ENCODE measurements at regions not wholly inside any gene's neighbourhood (a gene's known extent, or its start where the extent isn't known, plus 50 kb on each side); places are given as distances from the start of the nearest gene placed in this dataset.

DNA sequence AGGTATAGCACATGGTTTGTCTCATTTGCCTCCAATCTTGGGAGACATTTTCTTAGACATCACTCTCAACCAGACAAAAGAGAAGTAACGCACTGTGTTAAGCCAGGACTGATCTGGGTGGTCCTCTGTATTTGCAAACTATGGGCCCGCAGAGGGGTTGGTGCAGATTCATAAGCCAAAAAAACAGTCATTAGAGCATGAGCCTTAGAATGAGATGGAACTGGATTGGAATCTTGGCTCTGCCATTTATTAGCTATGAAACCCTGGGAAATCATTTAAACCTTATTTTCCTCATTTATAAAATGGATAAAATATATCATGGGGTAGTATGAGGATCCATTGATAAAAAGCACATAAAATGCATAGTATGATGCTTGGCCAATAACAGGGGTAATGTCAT lies 213.5 kb upstream of the APCDD1 start:
- TF ChIP-seq, protein P1, sequence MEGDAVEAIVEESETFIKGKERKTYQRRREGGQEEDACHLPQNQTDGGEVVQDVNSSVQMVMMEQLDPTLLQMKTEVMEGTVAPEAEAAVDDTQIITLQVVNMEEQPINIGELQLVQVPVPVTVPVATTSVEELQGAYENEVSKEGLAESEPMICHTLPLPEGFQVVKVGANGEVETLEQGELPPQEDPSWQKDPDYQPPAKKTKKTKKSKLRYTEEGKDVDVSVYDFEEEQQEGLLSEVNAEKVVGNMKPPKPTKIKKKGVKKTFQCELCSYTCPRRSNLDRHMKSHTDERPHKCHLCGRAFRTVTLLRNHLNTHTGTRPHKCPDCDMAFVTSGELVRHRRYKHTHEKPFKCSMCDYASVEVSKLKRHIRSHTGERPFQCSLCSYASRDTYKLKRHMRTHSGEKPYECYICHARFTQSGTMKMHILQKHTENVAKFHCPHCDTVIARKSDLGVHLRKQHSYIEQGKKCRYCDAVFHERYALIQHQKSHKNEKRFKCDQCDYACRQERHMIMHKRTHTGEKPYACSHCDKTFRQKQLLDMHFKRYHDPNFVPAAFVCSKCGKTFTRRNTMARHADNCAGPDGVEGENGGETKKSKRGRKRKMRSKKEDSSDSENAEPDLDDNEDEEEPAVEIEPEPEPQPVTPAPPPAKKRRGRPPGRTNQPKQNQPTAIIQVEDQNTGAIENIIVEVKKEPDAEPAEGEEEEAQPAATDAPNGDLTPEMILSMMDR (IDR thresholded peaks at IDR 0.05; ENCODE audit: borderline replicate concordance, insufficient read depth, low read depth, low read length): no peak
- no peak overlapping the region for H3K4me3 ChIP-seq (ENCODE audit: low read depth, low read length)

DNA sequence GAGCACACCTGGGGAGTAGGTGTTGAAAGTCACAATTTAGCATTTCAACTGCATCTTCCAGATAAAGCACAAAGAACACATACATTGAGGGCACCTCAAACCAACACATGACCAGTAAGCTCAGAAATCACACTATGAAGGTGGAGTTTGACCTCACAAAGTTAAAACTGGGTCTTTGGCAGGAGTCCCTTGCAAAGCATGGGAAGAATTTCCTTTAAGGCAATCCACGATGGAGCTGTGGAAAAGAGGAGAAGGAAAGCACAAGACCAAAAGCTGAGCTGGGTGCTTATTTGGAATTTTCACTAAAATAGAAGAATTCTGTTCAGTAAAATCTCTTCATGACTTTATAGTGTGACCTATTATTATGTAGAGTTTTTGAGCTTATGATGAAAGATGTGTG lies 212.9 kb upstream of the APCDD1 start:
- H3K4me3 ChIP-seq (ENCODE audit: low read depth, low read length): no peak overlapping the region

DNA sequence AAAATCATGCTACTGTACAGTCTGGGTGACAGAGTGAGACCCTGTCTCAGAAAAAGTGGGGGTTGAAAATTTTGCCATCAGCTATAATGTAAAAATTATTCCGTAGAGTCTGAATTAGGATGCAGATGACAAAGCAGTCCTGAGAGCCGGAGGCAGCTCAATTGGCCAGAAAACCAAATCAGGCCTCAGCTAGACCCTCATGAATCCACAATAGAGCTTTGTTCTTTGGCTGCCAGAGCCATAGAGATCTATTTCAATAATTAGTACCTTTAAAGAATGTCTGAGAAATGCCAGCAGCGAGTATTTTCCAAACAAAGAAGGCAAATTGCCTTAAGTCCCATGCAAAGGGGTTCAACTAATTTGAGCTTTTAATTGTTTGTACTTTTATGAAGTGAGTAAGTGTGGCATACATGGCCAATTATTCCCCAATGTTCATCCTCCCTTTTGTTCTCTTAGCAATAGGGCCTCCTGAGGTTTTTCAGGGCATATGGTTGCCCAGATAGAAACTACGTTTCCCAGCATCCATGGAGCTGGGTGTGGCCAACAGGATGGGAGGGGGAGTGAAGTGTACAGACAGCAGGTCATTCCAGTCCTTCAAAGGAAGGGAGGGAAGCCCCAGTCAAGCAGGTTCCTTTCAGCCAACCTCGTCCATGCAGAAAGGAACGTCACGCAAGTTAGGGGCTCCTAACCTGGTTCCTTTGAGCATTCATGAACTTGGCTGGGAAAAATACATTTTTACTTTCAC lies 211.3 kb upstream of the APCDD1 start:
- TF ChIP-seq, protein P1 (IDR thresholded peaks at IDR 0.05; ENCODE audit: borderline replicate concordance, insufficient read depth, low read depth, low read length): no peak
- no peak overlapping the region for H3K4me3 ChIP-seq (ENCODE audit: low read depth, low read length)

More for the DNA sequence above, 212.9 kb upstream of the APCDD1 start:
- TF ChIP-seq, protein P1 (IDR thresholded peaks at IDR 0.05; ENCODE audit: borderline replicate concordance, insufficient read depth, low read depth, low read length): no peak

DNA sequence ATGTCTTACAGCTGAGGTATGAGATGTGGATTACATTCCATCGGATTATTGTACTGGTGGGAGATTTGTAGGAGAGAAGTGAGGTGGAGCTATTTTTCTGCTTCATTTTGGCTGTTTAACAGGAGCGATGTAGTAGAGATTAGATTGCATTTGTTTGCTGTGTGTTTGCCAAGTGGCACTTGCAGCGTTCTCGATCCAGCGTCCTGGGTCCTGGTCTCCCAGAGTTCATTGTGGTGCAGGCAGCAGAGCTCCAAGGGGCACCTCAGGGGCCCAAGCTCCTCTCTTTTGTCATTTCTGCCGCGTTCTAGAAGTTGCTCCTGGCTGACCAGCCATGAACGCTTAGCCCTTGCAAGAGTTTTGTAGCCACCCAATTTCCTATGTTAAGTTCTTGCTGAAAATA lies 210.1 kb upstream of the APCDD1 start:
- H3K4me3 ChIP-seq (ENCODE audit: low read depth, low read length): no peak overlapping the region
- TF ChIP-seq, protein P1 (IDR thresholded peaks at IDR 0.05; ENCODE audit: borderline replicate concordance, insufficient read depth, low read depth, low read length): no peak

DNA sequence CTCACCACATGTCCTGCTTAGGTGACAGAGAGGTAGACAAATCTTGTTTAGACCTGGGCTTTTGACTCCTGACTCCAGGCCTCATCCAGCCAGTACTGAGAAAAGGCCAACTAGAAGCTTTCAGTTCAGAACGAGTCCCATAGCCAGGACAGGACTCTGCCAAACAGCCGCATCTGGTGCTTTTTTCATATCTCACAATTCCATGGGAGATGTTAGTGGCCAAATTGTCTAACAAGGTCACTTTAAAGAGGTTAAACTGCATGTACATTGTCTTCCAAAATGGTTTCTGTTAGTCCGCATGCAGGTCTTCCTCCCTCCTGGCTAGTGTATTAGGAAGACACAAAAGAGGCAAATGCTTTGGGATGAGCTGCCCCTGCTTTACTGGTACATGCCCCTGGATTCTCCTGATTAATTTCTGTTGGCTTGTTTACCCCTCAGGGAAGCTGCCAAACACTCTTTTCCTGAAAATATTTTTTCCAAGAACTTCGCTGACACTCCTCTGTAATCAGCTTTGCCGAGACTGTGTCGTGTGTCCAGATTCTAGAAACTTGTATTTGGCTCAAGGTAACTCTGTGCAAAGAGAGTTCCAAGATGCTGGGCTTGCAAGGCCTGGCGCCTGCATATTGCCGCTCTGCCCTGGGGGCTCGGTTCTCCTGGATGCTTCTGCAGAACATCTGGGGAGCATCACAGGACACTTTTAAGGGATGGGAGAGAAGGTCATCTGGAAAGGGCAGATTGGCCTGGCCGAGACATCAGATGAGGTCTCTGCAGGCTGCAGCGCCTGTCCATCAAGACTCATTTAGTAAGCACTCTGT lies 209.2 kb upstream of the APCDD1 start:
- TF ChIP-seq, protein P1 (IDR thresholded peaks at IDR 0.05; ENCODE audit: borderline replicate concordance, insufficient read depth, low read depth, low read length): no peak

DNA sequence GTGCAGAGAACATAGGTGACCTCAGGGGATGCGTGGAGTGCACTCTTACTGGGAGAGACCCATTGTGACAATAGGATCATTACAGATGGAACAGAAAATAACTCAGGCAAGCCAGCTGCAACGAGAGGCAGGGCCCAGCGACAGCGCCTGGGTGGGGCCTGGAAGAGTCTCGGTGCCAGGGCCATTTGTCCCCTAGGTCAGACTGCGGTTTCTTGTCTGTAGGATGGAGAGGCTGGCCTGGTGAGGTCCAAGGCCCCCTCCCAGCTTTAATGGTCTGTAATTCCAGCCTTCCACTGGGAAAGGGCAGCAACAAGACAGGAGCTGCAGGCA lies 208.6 kb upstream of the APCDD1 start:
- H3K4me3 ChIP-seq (ENCODE audit: low read depth, low read length): no peak overlapping the region
- TF ChIP-seq, protein P1 (IDR thresholded peaks at IDR 0.05; ENCODE audit: borderline replicate concordance, insufficient read depth, low read depth, low read length): no peak

More for the DNA sequence above, 209.2 kb upstream of the APCDD1 start:
- H3K4me3 ChIP-seq (ENCODE audit: low read depth, low read length): no peak overlapping the region
